GM12874 (cell line): ENCODE measurements at regions not wholly inside any gene's neighbourhood (a gene's known extent, or its start where the extent isn't known, plus 50 kb on each side); places are given as distances from the start of the nearest gene placed in this dataset.

Experiments
- CTCF ChIP-seq: IDR thresholded peaks from 2 replicates; pipeline ENCODE4 v1.5.1; 2011; ENCODE audit warnings: low read depth, mild to moderate bottlenecking, control low read depth, low read length, moderate library complexity; ENCODE audit not compliant: insufficient read depth

DNA sequence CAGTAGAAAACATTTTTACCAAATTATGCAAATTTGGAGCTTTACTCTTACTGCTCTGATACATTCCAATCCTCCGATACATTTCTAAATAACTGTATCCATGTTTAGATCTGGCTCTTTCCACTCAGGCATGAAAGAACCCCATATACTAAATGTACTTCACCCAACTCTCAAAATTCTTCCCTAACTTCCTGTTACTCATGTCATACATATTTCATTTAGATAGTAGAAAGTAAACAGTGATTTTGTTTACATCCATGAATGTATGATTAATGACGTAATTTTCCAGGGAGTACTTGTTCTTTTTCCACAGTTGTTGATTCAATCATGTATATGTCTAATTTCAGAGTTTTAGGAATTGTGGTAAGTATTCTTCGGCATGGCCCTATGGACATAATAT lies 1426.5 kb upstream of the C9orf72 start:
- no peak for TF ChIP-seq CTCF

DNA sequence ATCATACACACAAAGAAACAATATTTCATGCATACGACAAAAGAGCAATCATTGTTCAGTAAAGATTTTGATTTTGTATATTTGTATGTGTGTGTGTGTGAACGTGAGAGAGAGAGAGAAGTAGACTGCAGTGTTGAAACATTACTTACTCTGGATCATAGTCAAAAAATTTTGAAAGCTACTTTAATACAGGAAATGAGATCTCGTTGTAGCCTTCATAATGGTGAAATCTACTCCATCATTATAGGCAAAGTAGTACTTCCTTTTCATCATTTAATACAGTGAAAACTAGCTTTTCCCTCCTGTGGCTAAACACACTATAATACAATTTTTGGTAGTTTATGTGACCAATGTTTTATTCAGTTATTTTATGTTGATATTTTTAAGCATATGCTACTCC lies 1427.7 kb upstream of the C9orf72 start:
- TF ChIP-seq CTCF: no peak

DNA sequence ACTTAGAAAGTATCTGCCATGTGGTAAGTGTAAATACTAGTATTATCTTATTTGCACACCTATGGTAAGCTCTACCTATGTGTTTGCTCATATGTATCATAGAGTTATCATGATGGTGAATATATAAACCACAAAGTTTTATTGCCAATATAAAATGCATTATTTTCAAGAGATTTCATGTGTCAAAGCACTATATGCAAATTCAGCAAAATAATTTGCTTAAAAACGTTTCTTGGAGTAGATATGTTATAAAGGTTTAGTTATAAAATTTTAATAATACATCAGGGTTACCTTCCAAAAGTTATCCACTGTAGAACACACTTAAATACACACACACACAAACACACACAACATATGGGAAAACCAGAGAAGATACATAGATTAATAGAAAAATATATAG lies 1431.7 kb upstream of the C9orf72 start:
- TF ChIP-seq CTCF: no peak

DNA sequence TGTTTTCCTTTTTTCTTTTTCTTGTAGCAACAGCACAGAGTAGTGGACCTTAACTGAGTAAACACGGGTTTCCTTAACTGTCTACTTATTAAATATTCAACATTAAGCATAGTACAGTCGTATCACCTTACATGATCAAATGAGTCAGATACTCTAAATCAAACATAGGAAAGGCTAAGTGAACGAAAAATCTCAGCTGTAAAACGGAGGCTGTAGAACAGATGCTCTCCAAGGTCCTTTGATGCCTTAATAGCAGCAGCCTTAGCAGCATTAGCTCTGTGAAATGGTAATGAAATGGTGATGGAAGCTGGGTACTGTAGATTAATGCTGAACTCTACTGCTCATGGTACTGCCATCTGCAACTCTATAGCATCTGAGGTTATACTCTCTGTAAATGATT lies 1433.3 kb upstream of the C9orf72 start:
- no peak for TF ChIP-seq CTCF

- TF ChIP-seq CTCF: no peak
These were observed 1439.6 kb upstream of the C9orf72 start for GRCh38 chr9:29012911-29013310.

GRCh38 chr9:29021632-29022031 lies 1448.4 kb upstream of the C9orf72 start:
- no peak for TF ChIP-seq CTCF

DNA sequence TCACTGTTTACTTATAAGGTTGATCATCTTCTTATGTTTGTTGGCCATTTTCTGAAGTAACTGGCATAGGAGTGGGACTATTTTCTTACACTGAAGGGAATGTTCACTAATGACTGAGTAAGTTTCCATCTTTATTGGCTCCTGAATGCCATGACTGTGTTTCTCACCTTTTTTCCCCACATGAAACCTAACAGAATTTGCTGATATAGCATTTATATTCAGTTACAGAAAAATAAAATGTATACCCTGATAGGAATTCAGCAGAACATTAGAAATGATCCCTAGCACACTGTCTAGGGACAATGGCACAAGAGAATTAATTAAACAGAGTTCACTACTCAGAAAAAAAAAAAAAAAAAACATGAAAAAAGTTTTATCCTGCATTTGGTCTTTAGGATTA lies 1465.1 kb upstream of the C9orf72 start:
- no peak for TF ChIP-seq CTCF

GRCh38 chr9:29039258-29039657 lies 1466.0 kb upstream of the C9orf72 start:
- no peak for TF ChIP-seq CTCF
